D721Med (cell line): ENCODE measurements at regions not wholly inside any gene's neighbourhood (a gene's known extent, or its start where the extent isn't known, plus 50 kb on each side); places are given as distances from the start of the nearest gene placed in this dataset.
"Not testable (repeated sequence)": the region's sequence is repeated elsewhere in the genome, so short reads cannot be mapped to it uniquely, and the experiment has no call there.

ENCODE experiments used
- DNase-seq: peaks from one replicate; pipeline ENCODE4 v3.0.0; 2011; ENCODE audit warnings: low spot score; ENCODE audit not compliant: insufficient read length
- FAIRE-seq: peaks from 2 replicates; lab custom pipeline; 2011; peaks lifted over from hg19 to GRCh38; lab: Jason Lieb, UNC

DNA sequence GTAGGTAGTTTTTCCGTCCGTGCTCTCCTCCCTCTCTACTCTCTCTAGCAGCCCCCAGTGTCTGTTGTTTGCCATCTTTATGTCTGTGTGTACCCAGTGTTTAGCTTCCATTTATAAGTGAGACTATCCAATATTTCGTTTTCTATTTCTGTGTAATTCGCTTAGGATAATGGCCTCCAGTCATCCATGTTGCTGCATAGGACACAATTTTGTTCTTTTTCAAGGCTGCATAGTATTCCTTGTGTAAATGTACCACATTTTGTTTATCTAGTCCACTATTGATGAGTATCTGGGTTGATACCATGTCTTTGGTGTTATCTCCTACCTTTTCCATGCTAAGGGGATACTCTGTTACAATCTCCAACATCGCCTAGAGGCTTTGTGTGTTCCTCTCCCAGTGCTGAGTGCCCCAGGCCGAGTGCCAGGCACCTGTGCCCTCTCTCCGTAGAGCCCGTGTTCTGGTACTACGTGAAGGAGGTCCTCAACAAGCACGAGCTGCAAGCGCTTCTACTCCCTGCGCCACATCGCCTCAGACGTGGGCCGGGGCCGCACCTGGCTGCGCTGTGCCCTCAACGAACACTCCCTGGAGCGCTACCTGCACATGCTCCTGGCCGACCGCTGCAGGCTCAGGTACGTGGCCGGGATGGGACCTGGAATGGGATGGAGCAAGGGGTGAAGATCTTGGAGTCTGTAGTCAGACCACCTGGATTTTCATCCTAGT lies 51.0 kb downstream of the NPIPB11 start:
- not testable (repeated sequence) for FAIRE-seq, DNase-seq

DNA sequence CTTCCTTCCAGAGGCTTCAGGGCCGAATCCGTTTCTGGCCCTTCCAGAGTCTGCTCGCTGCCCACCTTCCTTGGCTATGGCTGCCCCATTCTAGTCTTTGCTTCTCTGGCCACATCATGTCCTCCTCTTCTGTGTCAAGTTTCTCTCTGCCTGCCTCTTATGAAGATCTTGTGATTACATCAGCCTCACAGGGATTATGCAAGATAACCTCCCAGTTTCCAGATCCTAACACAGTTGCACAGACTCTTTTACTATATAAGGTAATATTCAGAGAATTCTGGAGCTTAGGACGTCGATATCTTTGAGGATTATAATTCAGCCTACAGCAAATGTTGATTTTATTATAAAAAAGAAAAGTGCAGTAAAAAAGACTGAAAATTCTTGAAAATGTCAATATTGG lies 52.1 kb downstream of the NPIPB11 start:
- FAIRE-seq, DNase-seq: not testable (repeated sequence)

DNA sequence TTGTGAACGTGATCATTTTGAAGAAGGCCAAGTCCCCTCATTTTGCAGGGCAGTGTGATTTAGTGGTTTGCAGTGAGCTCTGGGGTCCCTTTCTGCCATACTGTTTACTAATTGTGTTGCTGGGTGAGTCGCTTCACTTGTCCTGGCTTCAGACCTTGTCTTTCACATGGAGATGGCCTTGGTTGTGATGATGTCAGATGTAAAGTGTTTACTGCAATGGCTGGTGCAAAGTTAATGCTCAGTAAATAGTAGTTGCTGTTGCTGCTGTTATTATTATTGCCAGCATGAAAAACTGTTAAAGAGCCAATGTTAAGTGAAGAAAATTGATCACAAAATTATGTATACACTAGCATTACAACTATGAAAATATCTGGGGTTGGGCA lies 53.9 kb downstream of the NPIPB11 start:
- FAIRE-seq, DNase-seq: not testable (repeated sequence)

DNA sequence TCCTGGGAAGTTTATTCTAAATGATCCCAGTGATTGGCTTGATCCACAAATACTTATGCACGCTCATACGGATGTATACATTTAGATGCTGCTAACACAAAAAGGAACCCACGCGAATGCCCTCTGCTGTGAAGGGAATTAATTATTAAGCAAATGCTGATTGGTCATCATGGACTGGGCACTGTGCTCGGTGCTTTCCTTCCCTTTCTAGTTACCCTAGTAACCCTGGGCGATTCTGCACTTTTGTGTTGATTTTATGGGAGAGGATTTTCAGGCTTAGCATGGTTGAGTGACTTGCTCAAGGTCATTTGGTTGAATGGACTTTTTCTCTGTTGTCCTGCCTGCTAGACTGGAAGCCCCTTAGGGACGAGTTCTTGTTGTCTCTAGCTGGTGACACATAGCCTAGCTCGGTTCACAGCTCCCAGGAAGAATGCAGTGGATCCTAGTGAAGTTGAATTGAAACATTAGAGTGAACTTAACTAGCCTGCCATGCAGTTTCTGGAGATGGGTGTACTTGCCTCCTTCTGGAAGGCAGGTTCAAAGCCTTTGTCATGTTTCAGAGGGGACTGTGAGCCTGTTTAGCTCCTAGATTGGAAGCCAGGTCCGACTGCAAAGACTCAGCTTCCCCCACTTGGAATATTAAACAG lies 54.4 kb downstream of the NPIPB11 start:
- FAIRE-seq, DNase-seq: not testable (repeated sequence)

DNA sequence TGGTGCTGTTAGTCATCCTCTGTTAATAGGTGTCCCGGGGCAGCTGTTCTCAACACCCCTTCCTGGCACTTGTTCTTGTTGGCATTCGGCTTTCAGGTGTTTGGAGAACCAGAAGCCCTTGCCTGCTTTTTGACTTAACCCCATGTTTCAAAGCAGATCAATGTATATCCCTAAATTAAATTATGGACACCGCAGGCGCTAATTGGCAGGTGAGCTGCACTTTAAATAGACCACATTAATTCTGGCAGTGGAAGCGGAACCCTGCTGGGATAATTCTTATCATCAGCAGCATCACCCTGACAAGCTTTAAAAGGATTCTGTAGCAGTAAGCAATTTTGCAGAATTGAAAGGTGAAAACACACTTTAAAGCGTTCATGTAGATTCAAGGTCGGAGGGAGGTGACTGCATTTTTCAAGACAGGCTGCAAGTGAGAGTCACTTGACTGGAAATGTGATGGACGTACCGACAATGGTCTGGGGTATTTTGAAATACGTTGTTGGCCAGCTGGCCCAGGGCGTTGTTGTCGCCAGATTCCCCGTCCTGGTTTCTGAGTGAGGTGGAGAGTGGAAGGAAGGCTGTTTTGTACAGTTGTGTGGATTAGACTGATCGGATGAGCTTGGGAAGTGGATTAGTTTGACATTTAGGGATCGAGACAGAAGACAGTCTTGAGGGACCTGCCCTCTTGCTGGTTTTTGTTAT lies 55.1 kb downstream of the NPIPB11 start:
- not testable (repeated sequence) for FAIRE-seq, DNase-seq

DNA sequence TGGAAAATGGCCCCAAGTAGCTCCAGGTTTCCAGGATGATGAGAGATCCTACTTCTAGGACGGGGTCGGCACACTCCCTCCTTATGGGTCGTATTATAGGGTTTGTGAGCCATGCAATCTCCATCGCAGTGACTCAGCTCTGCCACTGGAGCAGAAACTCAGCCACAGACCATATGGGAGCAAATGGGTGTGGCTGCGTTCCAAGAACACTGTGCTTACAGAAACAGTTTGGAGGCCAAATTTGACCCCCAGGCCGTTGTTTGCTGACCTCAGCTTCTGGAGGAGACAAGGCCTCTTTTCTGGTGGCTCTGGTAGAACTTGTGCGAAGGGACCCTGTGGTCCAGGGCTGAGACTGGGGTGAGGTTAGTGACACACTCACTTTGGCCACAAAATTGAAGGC lies 56.5 kb downstream of the NPIPB11 start:
- FAIRE-seq, DNase-seq: not testable (repeated sequence)

DNA sequence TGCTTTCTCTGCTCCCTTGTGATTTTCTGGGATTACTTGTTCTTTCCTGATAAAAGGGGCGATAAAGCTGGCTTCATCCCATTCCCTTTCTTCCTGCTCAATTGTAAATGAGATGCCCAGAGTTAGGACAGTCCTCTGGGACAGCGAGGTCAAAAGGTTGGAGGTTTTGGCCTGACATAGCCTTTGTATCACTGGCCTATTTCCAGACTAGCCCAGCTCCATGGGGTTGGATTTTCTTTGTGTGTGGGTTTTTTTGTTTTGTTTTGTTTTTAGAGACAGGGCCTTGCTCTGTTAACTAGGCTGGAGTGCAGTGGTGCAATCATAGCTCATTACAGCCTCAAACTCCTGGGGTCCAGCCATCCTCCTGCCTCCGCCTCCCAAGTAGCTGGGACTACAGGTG lies 57.8 kb downstream of the NPIPB11 start:
- not testable (repeated sequence) for FAIRE-seq, DNase-seq

DNA sequence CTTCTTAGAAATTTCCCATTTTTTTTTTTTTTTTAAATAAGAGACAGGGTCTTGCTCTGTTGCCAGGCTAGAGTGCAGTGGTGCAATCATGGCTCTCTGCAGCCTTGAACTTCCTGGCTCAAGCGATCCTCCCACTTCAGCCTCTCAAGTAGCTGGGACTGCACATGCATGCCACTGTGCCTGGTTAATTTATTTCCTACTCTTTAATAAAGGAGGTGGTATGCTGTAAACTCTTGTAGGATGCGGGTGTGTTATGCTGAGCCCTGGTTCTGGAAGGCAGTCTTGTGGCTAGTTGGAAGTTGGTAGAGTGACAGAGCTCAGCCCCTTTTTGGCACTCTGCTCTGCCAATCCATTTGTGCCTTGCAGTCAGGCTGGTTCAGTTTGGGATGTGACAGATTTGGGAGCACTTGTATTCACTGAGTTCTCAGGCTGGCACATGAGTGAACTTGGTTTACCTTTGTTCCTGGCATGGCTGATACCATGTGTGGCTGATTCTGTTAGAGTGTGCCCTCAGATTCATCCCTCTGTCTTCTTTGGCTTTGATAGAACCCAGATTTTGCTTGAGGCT lies 58.3 kb downstream of the NPIPB11 start:
- not testable (repeated sequence) for DNase-seq, FAIRE-seq

DNA sequence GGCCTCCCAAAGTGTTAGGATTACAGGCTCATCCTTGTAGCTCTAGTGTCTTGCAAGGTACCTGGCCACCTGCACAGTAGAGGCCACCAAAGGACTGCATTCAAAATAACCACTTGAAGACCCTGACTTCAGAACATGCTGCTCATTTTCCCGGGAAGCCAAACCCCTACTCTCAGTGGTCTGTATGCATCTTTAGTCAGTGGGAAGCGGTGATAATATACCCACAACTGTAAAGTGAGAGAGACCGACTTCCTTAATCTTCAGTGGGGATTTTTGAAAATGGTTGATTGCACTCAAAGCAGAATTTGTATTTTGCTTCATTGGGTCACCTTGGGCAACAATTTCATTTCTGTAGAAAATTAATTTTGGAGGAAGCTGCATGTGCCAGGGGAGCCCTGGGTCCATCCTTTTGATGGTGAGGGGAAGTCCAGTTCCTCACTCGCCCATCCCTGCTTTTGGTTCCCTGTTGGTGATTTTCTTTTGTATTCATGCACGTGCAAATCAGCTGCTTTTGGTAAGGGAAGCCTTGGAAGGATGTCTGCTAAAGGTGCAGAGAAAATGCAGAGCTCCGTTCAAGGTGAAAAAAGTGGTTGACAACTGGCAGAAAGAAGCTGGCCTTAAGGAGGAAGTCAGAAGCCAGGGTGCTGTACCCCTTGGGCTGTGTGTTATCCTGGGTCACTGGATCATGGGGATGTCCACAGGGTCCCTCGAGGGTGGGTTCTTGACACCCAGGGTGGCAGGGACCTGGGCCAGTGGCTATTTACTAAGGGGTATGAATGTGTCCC lies 59.5 kb downstream of the NPIPB11 start:
- not testable (repeated sequence) for DNase-seq, FAIRE-seq

DNA sequence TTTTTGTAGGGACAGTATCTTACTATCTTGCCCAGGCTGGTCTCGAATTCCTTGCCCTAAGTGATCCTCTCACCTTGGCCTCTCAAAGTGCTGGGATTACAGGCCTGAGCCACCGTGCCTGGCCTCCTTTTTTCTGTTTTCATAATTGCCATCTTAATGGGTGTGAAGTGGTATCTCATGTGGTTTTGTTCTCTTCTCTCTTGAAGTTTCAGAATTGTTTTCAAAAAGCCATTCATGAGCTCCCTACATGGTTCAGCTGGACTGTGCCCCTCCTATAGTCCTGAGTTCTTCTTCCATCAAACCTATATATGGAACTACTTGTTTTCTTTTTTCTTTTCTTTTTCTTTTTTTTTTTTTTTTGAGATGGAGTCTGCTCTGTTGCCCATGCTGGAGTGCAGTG lies 60.3 kb downstream of the NPIPB11 start:
- not testable (repeated sequence) for DNase-seq, FAIRE-seq

DNA sequence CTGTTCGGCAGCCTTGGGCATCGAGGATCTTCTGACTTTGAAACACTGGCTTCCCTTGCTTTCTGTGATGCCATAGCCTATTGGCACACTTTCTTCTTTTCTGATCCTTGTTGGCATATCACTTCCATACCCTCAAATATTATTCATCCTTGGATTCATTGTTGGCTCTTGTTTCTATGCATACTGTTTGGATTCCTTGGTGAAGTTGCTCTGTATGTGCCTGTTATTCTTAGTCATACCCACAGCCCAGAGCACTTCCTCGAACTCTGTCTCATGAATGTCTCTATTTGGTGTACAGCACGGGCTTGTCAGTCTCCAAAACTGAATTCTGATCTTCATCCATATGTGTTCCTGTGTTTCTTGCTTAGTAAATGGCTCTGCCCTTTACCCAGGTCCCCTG lies 63.6 kb downstream of the NPIPB11 start:
- FAIRE-seq, DNase-seq: not testable (repeated sequence)

DNA sequence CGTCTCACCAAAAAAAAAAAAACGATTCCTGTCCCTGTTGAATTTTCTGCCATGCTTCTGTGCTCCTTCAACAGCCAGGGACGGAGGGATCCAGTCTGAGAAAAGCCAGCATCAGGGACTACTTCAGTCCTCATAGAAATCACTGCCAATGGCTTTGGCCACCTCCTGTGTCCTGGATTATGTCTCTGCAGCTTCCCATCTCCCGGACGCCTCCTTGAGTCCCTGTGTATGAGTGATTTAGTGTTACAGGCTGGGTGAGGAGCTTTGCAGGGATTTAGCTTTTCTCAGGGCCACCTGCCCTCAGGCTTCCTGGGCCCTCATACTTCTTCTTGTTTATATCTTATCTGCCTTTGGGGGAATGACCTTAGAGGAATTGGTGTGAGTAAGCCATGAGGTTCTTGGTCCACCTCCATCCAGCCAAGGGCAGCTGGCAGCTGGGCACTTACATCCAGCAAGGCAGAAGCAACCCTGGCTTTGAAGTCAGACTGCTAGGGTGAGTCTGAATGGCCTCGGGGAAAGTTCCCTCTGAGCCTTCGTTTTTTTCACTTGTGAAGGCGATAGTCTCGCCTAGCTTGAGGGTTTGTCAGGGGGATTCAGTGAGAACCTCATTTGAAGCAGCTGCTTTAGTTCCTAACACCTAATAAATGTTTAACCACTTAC lies 65.6 kb downstream of the NPIPB11 start:
- not testable (repeated sequence) for DNase-seq, FAIRE-seq

DNA sequence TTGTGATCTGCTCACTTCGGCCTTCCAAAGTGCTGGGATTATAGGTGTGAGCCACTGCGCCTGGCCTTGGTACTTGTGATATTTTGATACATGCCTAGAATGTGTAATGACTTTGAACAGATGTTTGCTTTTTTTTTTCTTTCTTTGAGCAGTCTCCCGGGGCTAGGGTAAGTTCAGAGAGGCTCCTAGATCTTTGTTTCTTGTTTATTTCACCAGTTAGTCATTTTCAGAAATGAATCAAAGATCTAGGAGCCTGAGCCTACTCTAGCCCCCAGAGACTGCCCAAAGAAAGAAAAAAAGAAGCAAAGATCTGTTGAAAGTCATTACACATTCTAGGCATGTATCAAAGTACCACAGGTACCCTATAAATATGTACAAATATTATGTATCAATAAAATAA lies 66.3 kb downstream of the NPIPB11 start:
- not testable (repeated sequence) for DNase-seq, FAIRE-seq

DNA sequence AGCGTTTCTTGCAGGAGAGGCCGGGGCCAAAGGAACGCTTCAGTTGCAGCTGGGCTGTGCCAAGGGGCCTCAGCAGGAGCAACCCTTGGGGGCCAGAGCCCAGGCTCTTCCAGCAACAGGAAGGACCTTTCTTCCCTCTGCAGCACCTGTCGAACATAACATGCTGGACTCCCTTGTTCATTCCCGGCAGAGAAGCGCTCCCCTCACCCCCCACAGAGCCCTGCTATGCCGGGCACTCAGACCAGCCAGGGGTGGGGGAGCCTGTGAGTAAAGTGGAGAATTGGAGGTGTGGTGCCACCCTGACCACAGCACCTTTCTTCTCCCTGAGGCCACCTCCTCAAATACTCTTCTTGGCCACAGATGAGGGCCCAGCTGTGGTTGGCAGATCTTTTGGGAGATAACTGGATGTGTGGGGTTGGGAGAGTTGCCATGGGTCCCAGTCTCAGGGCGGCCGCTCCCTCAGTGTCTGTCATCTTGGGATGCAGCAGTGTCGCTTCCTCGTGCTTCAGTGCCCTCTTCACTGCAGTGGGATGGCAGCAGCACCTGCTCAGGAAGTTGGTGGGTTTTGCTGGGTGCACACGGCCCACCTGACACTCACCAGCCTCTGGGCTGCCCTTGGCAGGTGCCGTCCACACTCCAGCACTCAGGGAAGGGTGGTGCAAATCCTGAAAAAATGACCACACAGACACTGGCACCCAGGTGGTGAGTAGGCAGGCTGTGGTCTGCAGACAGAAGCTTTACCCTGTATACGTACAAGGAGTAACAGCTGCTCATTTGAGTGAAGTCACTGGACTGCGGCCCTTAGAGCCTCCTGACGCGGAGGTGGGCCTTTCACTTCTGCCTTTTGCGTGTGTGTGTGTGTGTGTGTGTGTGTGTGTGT lies 67.5 kb downstream of the NPIPB11 start:
- DNase-seq, FAIRE-seq: not testable (repeated sequence)

DNA sequence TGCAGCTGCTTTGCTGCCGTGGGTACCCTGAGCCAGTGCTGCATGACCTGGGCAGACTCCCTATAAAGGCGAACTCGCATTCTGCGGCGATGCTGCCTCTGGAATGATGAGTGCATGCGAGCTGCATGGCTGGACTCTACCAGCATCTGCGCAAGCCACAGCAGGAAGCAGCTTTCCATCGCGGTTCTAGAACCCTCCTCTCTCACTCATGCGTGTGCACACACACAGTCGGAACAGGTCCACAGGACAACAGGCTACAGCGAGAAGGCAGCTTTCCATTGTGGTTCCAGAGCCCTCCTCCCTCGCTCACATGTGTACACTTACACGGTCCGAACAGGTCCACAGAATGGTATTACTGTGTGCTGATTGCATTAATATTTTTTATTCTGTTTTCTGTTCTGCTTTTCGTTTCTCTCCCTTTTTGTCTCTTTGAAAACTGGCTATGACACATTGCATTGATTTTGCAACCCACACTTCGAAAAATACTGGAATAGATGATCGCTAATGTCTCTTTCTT lies 69.1 kb downstream of the NPIPB11 start:
- FAIRE-seq, DNase-seq: not testable (repeated sequence)

DNA sequence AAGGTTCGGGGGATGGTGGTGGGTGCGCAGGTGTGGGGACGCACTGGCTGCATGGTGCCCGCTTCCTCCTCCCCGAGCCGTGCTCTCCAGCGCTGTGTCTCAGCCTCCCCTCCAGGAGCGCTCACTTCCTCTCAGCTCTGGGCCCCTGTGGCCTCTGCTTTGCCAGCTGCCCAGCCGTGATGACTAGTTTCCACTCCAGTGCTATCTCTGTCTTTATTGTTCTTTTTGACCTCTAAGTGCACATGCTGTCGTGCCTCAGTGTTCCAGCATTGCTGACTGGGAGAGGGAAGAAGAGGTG lies 71.0 kb downstream of the NPIPB11 start:
- DNase-seq, FAIRE-seq: not testable (repeated sequence)

DNA sequence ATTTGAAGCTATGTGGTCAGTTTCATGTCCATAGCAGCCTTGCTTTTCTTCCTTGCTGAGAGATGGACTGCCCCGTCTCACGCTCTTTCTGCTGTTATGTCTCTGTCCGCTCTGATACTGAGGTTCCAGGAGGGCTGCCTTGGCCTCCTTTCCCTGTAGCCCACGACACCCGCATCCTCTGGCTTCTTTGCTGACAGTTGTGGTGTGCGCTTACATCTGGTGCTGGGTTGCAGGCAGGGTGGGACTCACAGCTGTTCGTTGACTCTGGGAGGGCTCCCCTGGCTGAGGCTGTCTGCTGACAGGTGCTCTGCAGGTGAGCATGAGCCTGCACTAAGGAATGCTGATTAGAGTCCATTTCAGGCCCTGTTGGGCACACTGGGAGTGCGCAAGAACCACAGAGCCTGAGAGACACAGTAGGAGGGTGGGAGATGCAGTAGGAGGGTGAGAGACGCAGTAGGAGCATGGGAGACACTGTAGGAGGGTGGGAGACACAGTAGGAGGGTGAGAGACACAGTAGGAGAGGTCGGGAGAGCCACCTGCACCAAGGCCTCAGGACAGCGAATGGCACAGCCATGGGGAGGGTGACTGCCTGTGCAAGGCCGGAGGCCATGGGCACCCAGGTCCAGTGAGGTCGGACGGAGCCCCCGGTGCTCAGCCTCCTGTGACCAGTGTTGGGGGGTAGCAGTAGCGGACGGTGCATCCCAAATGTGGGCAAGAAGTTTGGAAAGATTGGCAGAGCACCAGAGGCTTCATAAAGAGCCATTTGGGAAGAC lies 71.5 kb downstream of the NPIPB11 start:
- not testable (repeated sequence) for DNase-seq, FAIRE-seq
